Stomach smooth muscle (tissue), 2 donors: ENCODE measurements at regions not wholly inside any gene's neighbourhood (a gene's known extent, or its start where the extent isn't known, plus 50 kb on each side); places are given as distances from the start of the nearest gene placed in this dataset.
"Not testable (repeated sequence)": the region's sequence is repeated elsewhere in the genome, so short reads cannot be mapped to it uniquely, and the experiment has no call there.

Source experiments
- H3K27ac ChIP-seq: one replicate; pipeline ENCODE4 v1.7.0; 2013; ENCODE audit warnings: mild to moderate bottlenecking, low read length, inconsistent platforms
- H3K27me3 ChIP-seq, 2 donors: one replicate each; pipeline ENCODE4 v1.7.0; 2013; ENCODE audit warnings: low read length in 2 of 2; ENCODE audit not compliant: insufficient read depth in 2 of 2, control insufficient read depth in 1 of 2
- H3K36me3 ChIP-seq, 2 donors: one replicate each; pipeline ENCODE4 v1.7.0; 2013; ENCODE audit warnings: low read length in 2 of 2; ENCODE audit not compliant: control insufficient read depth in 2 of 2, insufficient read depth in 2 of 2
- H3K4me1 ChIP-seq: one replicate; pipeline ENCODE4 v1.7.0; 2013; ENCODE audit warnings: low read length; ENCODE audit not compliant: control insufficient read depth, insufficient read depth
- H3K4me3 ChIP-seq, 2 donors: one replicate each; pipeline ENCODE4 v1.7.0; 2013; ENCODE audit warnings: low read length in 2 of 2
- H3K9ac ChIP-seq, 2 donors: one replicate each; pipeline ENCODE4 v1.7.0; 2013; ENCODE audit warnings: low read length in 2 of 2, mild to moderate bottlenecking in 1 of 2
- H3K9me3 ChIP-seq, 2 donors: one replicate each; pipeline ENCODE4 v1.7.0; 2013; ENCODE audit warnings: low read length in 2 of 2; ENCODE audit not compliant: control insufficient read depth in 2 of 2
- donor health status: healthy.
- donor health status: Pancreatic carcinoma.

GRCh38 chr20:25989196-25989595, 292.5 kb upstream of the ZNF337 start:
- H3K36me3 ChIP-seq = no peaks in the 10 kb centered on the region
- no peak overlapping the region for H3K4me3 ChIP-seq
- H3K9me3 ChIP-seq = no peaks in the 10 kb centered on the region

GRCh38 chr20:25987928-25988560, 291.4 kb upstream of the ZNF337 start:
- not testable (repeated sequence) for H3K4me1 ChIP-seq, H3K27me3 ChIP-seq, H3K27ac ChIP-seq, H3K4me3 ChIP-seq, H3K9me3 ChIP-seq, H3K36me3 ChIP-seq, H3K9ac ChIP-seq

More at GRCh38 chr20:25989196-25989595, 292.5 kb upstream of the ZNF337 start:
- Histone ChIP-seq H3K27me3 (peaks cover 0 to 2% of the 10 kb centered on the region in 2 donors), H3K9ac (no peak overlapping the region), H3K27ac (no peak overlapping the region), H3K4me1 (no peaks in the 10 kb centered on the region)

GRCh38 chr20:25987073-25987927, 290.6 kb upstream of the ZNF337 start:
- Histone ChIP-seq H3K36me3 (no peaks in the 10 kb centered on the region), H3K4me3 (peak overlapping the region; percentile 54 to 69), H3K9ac (peak overlapping the region in 1 of 2 donors; percentile 33), H3K27me3 (peaks cover 0 to 2% of the 10 kb centered on the region in 2 donors), H3K27ac (no peak overlapping the region), H3K4me1 (no peaks in the 10 kb centered on the region), H3K9me3 (no peaks in the 10 kb centered on the region)

- Histone ChIP-seq H3K9ac (no peak overlapping the region), H3K4me3 (no peak overlapping the region)
Observed at GRCh38 chr20:25985597-25985996, 288.9 kb upstream of the ZNF337 start.

GRCh38 chr20:25984933-25985332, 288.3 kb upstream of the ZNF337 start:
- Histone ChIP-seq H3K9me3 (no peaks in the 10 kb centered on the region), H3K27ac (no peak overlapping the region), H3K9ac (no peak overlapping the region), H3K4me3 (peak overlapping the region; percentile 0 to 47), H3K27me3 (no peaks in the 10 kb centered on the region), H3K36me3 (no peaks in the 10 kb centered on the region), H3K4me1 (no peaks in the 10 kb centered on the region)

More at GRCh38 chr20:25985597-25985996, 288.9 kb upstream of the ZNF337 start:
- Histone ChIP-seq H3K9me3 (no peaks in the 10 kb centered on the region), H3K4me1 (no peaks in the 10 kb centered on the region), H3K27ac (no peak overlapping the region), H3K36me3 (no peaks in the 10 kb centered on the region), H3K27me3 (no peaks in the 10 kb centered on the region)

GRCh38 chr20:25982701-25983100, 286.0 kb upstream of the ZNF337 start:
- H3K9me3 ChIP-seq, H3K27me3 ChIP-seq, H3K36me3 ChIP-seq, H3K9ac ChIP-seq, H3K27ac ChIP-seq, H3K4me1 ChIP-seq, H3K4me3 ChIP-seq: not testable (repeated sequence)

- not testable (repeated sequence) for H3K9me3 ChIP-seq, H3K36me3 ChIP-seq, H3K27ac ChIP-seq, H3K27me3 ChIP-seq, H3K4me1 ChIP-seq, H3K9ac ChIP-seq, H3K4me3 ChIP-seq
Observed at GRCh38 chr20:25978450-25979190, 282.0 kb upstream of the ZNF337 start.

GRCh38 chr20:25975816-25976215, 279.2 kb upstream of the ZNF337 start:
- H3K27me3 ChIP-seq, H3K9me3 ChIP-seq, H3K9ac ChIP-seq, H3K36me3 ChIP-seq, H3K4me3 ChIP-seq, H3K27ac ChIP-seq, H3K4me1 ChIP-seq: not testable (repeated sequence)

- H3K27ac ChIP-seq, H3K4me1 ChIP-seq, H3K9ac ChIP-seq, H3K4me3 ChIP-seq, H3K27me3 ChIP-seq, H3K36me3 ChIP-seq, H3K9me3 ChIP-seq: not testable (repeated sequence)
Observed at GRCh38 chr20:25965203-25965602, 268.6 kb upstream of the ZNF337 start.

GRCh38 chr20:25953876-25954275, 257.2 kb upstream of the ZNF337 start:
- not testable (repeated sequence) for H3K27ac ChIP-seq, H3K4me3 ChIP-seq, H3K4me1 ChIP-seq, H3K9me3 ChIP-seq, H3K36me3 ChIP-seq, H3K27me3 ChIP-seq, H3K9ac ChIP-seq
